ENCODE measurements at regions not wholly inside any gene's neighbourhood (a gene's known extent, or its start where the extent isn't known, plus 50 kb on each side); places are given as distances from the start of the nearest gene placed in this dataset.

DNA sequence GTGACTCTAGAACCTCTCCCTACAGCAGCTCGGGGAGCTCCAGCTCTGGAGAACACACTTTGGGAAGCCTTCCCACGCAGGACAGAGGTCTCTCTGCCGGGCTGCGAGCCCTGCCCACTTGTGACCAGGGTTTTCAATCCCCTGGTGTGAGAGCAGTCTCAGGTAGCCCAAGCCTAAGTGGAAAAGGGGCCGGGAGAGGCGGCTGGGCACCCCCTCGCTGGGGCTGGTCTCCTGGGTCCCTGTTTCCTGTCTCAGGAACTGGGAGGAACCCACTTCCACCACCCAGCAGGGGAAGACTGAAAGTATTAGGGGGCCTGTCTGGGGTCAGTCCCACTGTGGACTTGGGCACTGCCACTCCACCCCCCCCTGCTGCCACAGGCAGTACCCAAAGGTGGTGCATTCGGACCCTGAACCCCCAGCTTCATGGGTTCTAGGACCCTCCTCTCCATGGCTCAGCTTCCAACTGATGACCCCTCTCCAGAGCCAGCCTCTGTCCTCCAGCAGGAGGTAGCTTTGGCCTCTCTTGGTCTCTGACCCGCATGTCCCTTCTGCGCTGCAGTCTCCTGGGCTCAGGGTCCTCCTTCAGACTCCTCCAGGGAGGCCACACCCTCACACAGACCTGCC, 70.0 kb downstream of the RRM2 start (continued):
- TF ChIP-seq, protein P1, sequence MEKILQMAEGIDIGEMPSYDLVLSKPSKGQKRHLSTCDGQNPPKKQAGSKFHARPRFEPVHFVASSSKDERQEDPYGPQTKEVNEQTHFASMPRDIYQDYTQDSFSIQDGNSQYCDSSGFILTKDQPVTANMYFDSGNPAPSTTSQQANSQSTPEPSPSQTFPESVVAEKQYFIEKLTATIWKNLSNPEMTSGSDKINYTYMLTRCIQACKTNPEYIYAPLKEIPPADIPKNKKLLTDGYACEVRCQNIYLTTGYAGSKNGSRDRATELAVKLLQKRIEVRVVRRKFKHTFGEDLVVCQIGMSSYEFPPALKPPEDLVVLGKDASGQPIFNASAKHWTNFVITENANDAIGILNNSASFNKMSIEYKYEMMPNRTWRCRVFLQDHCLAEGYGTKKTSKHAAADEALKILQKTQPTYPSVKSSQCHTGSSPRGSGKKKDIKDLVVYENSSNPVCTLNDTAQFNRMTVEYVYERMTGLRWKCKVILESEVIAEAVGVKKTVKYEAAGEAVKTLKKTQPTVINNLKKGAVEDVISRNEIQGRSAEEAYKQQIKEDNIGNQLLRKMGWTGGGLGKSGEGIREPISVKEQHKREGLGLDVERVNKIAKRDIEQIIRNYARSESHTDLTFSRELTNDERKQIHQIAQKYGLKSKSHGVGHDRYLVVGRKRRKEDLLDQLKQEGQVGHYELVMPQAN (IDR thresholded peaks at IDR 0.05; ENCODE audit: borderline replicate concordance) = no peak
- TF ChIP-seq ELF2 (CRISPR knock-in tag; IDR thresholded peaks at IDR 0.05) = no peak
- TF ChIP-seq, protein P2, sequence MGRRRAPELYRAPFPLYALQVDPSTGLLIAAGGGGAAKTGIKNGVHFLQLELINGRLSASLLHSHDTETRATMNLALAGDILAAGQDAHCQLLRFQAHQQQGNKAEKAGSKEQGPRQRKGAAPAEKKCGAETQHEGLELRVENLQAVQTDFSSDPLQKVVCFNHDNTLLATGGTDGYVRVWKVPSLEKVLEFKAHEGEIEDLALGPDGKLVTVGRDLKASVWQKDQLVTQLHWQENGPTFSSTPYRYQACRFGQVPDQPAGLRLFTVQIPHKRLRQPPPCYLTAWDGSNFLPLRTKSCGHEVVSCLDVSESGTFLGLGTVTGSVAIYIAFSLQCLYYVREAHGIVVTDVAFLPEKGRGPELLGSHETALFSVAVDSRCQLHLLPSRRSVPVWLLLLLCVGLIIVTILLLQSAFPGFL (CRISPR knock-in tag; IDR thresholded peaks at IDR 0.05) = no peak
- TF ChIP-seq ZNF507 (tag; conservative IDR thresholded peaks at IDR 0.05) = no peak
- no peak for TF ChIP-seq SMARCE1 (IDR thresholded peaks at IDR 0.05)
- TF ChIP-seq IFI16 (CRISPR knock-in tag; IDR thresholded peaks at IDR 0.05) = no peak

DNA sequence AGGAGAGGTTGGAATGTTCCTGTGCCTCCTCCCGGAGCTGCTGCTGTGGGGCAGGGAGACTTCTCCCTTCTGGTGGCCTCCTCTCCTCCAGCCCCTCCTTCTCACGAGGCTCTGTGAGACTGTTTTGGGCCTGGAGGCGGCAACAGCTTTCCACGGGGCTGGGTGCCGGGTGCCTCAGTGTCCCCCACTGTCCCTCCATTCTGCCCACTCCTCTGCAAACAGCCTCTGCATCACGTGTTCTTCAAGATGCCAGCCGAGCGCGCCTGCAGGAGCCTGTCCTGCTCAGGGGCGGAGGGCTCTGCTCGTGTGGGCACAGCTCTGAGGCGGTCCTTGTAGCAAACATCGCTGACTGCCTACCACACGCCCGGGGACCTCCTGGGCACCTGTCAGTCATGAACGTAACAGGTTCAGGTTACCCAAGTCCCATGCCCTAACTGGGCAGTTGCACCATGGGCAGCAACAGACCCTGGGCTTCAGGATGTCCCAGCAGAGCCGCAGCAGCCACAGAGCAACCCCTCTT, 70.8 kb downstream of the RRM2 start:
- FAIRE-seq = no peak
- H3K4me3 ChIP-seq = no peak overlapping the region
- no peaks in the 10 kb centered on the region for H3K79me2 ChIP-seq (ENCODE audit: control insufficient read depth, insufficient read depth, low read length)
- no peak overlapping the region for H3K9ac ChIP-seq (ENCODE audit: insufficient read depth in 1 of 2, low read depth in 2 of 2, low read length in 2 of 2)
- no peak overlapping the region for H2AFZ ChIP-seq (ENCODE audit: low read depth, low read length)
- peaks cover 7% of the 10 kb centered on the region; the same call in 1 of the 2 replicates for H3K9me3 ChIP-seq (replicated peaks; ENCODE audit: control insufficient read depth, insufficient read depth, low read depth, low read length)
- intact Hi-C loops (cut with micrococcal nuclease) = no loop called here
- ChIA-PET POLR2A (interaction anchor here (1.0 kb wide), 1 partner anchor 9 kb away, joined by 4 read pairs; no protein-coding TSS in a partner anchor), CTCF (ENCODE audit: low intra/inter-chr PET ratio) (no interaction called here)
- no peaks in the 10 kb centered on the region for H3K9me1 ChIP-seq (ENCODE audit: control insufficient read depth, insufficient read depth, low read length)
- peaks cover 0 to 5% of the 10 kb centered on the region in 2 experiments; a peak in 2 of 5 replicates for H3K4me1 ChIP-seq (replicated peaks in 1 of 2; ENCODE audit: control insufficient read depth in 2 of 2, insufficient read depth in 2 of 2, low read length in 2 of 2)
- no TSS peak for BruUV-seq (replicated peaks)
- H4K20me1 ChIP-seq (replicated peaks; ENCODE audit: control insufficient read depth, insufficient read depth, low read length) = no peaks in the 10 kb centered on the region
- in situ Hi-C loops (cut with MboI) = no loop called here
- no peaks in the 10 kb centered on the region for H3K27me3 ChIP-seq (ENCODE audit: control insufficient read depth in 2 of 2, insufficient read depth in 2 of 2, low read length in 2 of 2)
- ATAC-seq = no peak
- 72% methylated on average over 15 of the region's 17 CpGs for WGBS (ENCODE audit: insufficient coverage, low coverage, missing lambda C conversion rate)
- 0 out of 3 replicates have a peak, but pooled peaks cover 2% of the 10 kb centered on the region for H3K36me3 ChIP-seq (ENCODE audit: control insufficient read depth, insufficient read depth, low read length)
- no peak for DNase-seq (ENCODE audit: extremely low read depth in 1 of 4, low spot score in 3 of 4)
- no peak overlapping the region for H3K4me2 ChIP-seq (ENCODE audit: insufficient read depth, low read length)
- no peak overlapping the region for H3K27ac ChIP-seq (ENCODE audit: extremely low read depth, low read depth, low read length)
- TF ChIP-seq, protein P3, sequence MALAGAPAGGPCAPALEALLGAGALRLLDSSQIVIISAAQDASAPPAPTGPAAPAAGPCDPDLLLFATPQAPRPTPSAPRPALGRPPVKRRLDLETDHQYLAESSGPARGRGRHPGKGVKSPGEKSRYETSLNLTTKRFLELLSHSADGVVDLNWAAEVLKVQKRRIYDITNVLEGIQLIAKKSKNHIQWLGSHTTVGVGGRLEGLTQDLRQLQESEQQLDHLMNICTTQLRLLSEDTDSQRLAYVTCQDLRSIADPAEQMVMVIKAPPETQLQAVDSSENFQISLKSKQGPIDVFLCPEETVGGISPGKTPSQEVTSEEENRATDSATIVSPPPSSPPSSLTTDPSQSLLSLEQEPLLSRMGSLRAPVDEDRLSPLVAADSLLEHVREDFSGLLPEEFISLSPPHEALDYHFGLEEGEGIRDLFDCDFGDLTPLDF (CRISPR knock-in tag; IDR thresholded peaks at IDR 0.05) = no peak
- TF ChIP-seq TCF7 (IDR thresholded peaks at IDR 0.05; ENCODE audit: borderline replicate concordance) = no peak

Data from K562 (cell line).